Activated CD4-positive, alpha-beta T cell treated with anti-CD3 and anti-CD28 coated beads, Interleukin-2, amount 10 ng/mL, durations not matched to agents 24 days and 14 days (primary cell): ENCODE measurements at regions not wholly inside any gene's neighbourhood (a gene's known extent, or its start where the extent isn't known, plus 50 kb on each side); places are given as distances from the start of the nearest gene placed in this dataset.
"Not testable (repeated sequence)": the region's sequence is repeated elsewhere in the genome, so short reads cannot be mapped to it uniquely, and the experiment has no call there.

ENCODE experiments used
- DNase-seq: peaks from one replicate; pipeline ENCODE4 v3.0.0; 2022
- H3K27ac Mint-ChIP-seq: one replicate; pipeline ENCODE4 v1.8.0; 2022; ENCODE audit warnings: mild to moderate bottlenecking, mixed read lengths
- H3K27me3 Mint-ChIP-seq: one replicate; pipeline ENCODE4 v1.8.0; 2022; ENCODE audit warnings: mixed read lengths
- H3K36me3 Mint-ChIP-seq: one replicate; pipeline ENCODE4 v1.8.0; 2022; ENCODE audit warnings: low read depth, mild to moderate bottlenecking, mixed read lengths
- H3K4me1 Mint-ChIP-seq: one replicate; pipeline ENCODE4 v1.8.0; 2021; ENCODE audit warnings: mixed read lengths
- H3K4me3 Mint-ChIP-seq: one replicate; pipeline ENCODE4 v1.8.0; 2022; ENCODE audit warnings: mild to moderate bottlenecking, moderate library complexity, mixed read lengths
- H3K9me3 Mint-ChIP-seq: one replicate; pipeline ENCODE4 v1.8.0; 2021; ENCODE audit warnings: mixed read lengths
- intact Hi-C: fragments of 100-400 bp; cut with micrococcal nuclease; formaldehyde crosslinking; loops from one replicate; pipeline ENCODE4 v1.15.1; 2023

DNA sequence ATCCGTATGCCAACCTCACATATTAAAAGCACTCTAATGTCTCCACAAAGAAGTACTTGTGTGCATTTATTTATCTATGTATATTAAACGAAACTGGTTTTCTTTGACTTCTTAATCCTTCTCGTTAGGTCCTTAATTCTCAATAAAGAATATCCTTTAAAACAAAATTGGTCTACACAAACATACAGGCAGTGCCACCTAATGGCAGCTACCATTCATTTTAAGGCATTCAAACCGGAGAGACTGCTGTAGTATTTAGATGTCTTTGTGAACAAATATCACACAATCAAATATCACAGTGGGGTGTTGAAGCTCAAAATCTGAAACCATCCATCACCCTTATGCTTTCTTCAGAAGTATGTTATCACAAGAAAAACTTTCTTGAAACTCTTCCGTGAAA lies 96.6 kb upstream of the IRAK1BP1 start:
- no peaks in the 10 kb centered on the region for H3K27me3 Mint-ChIP-seq
- H3K9me3 Mint-ChIP-seq, result no peaks in the 10 kb centered on the region
- no peak overlapping the region for H3K27ac Mint-ChIP-seq
- no peaks in the 10 kb centered on the region for H3K36me3 Mint-ChIP-seq
- H3K4me3 Mint-ChIP-seq, result no peak overlapping the region
- DNase-seq, result no peak
- intact Hi-C loops, result no loop called here
- no peaks in the 10 kb centered on the region for H3K4me1 Mint-ChIP-seq

GRCh38 chr6:78771586-78771985 lies 95.8 kb upstream of the IRAK1BP1 start:
- Mint-ChIP-seq H3K9me3 (no peaks in the 10 kb centered on the region), H3K4me1 (no peaks in the 10 kb centered on the region), H3K36me3 (no peaks in the 10 kb centered on the region), H3K4me3 (no peak overlapping the region), H3K27me3 (no peaks in the 10 kb centered on the region), H3K27ac (no peak overlapping the region)
- DNase-seq, result no peak
- intact Hi-C loops, result no loop called here

DNA sequence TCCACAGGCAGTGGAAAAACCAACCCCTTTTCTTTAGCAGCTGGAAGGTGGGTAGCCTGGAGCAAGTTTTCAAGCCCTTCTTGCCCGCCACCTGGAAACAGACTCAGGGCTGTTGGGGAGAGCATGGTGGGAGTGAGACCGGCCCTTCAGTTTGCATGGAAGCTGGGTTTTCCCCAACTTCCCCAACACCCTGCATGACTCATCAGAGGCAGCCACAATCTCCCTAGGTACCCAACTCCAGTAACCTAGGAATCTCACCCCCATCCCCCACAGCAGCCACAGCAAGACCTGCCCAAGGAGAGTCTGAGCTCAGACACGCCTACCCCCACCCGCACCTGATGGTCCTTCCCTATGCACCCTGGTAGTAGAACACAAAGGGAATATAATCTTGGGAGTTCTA lies 86.3 kb upstream of the IRAK1BP1 start:
- Mint-ChIP-seq H3K27ac (no peak overlapping the region), H3K4me1 (no peaks in the 10 kb centered on the region), H3K4me3 (no peak overlapping the region), H3K9me3 (peaks cover 3% of the 10 kb centered on the region), H3K27me3 (no peaks in the 10 kb centered on the region), H3K36me3 (no peaks in the 10 kb centered on the region)
- intact Hi-C loops, result no loop called here
- no peak for DNase-seq

- H3K4me1 Mint-ChIP-seq, H3K4me3 Mint-ChIP-seq, H3K36me3 Mint-ChIP-seq, intact Hi-C loops, H3K9me3 Mint-ChIP-seq, H3K27me3 Mint-ChIP-seq, DNase-seq, H3K27ac Mint-ChIP-seq: not testable (repeated sequence)
Measured at GRCh38 chr6:78783366-78783765, 84.0 kb upstream of the IRAK1BP1 start.

DNA sequence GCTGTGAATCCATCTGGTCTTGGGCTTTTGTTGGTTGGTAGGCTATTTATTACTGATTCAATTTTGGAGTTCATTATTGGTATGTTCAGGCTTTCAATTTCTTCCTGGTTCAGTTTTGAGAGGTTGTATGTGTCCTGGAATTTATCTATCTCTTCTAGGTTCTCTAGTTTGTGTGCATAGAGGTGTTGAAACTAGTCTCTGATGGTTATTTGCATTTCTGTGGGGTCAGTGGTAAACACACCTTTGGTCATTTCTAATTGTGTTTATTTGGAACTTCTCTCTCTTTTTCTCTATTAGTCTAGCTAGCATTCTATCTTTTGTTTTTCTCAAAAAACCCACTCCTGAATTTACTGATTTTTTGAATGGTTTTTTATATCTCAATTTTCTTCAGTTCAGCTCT lies 70.1 kb upstream of the IRAK1BP1 start:
- intact Hi-C loops, result no loop called here
- no peak for DNase-seq
- Mint-ChIP-seq H3K27ac (no peak overlapping the region), H3K27me3 (no peaks in the 10 kb centered on the region), H3K4me3 (no peak overlapping the region), H3K9me3 (peaks cover 18% of the 10 kb centered on the region), H3K4me1 (no peaks in the 10 kb centered on the region), H3K36me3 (no peaks in the 10 kb centered on the region)

- Mint-ChIP-seq H3K27ac (no peak overlapping the region), H3K9me3 (peaks cover 18% of the 10 kb centered on the region), H3K36me3 (no peaks in the 10 kb centered on the region), H3K27me3 (no peaks in the 10 kb centered on the region), H3K4me1 (no peaks in the 10 kb centered on the region), H3K4me3 (no peak overlapping the region)
- intact Hi-C loops, result no loop called here
- DNase-seq, result no peak
Measured at GRCh38 chr6:78799682-78800081, 67.7 kb upstream of the IRAK1BP1 start.

DNA sequence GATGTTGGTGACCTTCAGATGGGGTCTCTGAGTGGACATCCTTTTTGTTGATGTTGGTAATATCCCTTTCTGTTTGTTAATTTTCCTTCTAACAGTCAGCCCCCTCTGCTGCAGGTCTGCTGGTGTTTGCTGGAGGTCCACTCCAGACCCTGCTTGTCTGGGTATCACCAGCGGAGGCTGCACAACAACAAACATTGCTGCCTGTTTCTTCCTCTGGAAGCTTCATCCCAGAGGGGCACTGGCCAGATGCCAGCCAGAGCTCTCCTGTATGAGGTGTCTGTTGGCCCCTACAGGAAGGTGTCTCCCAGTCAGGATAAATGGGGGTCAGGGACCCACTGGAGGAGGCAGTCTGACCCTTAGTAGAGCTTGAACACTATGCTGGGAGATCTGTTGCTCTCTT lies 60.6 kb upstream of the IRAK1BP1 start:
- H3K27ac Mint-ChIP-seq, intact Hi-C loops, H3K4me3 Mint-ChIP-seq: not testable (repeated sequence)

GRCh38 chr6:78807655-78808355 lies 59.5 kb upstream of the IRAK1BP1 start:
- H3K4me3 Mint-ChIP-seq, H3K9me3 Mint-ChIP-seq, H3K27me3 Mint-ChIP-seq, intact Hi-C loops, H3K27ac Mint-ChIP-seq, H3K36me3 Mint-ChIP-seq, DNase-seq, H3K4me1 Mint-ChIP-seq: not testable (repeated sequence)

More for the DNA sequence above, 60.6 kb upstream of the IRAK1BP1 start:
- not testable (repeated sequence) for H3K9me3 Mint-ChIP-seq, H3K4me1 Mint-ChIP-seq, H3K27me3 Mint-ChIP-seq, H3K36me3 Mint-ChIP-seq, DNase-seq

DNA sequence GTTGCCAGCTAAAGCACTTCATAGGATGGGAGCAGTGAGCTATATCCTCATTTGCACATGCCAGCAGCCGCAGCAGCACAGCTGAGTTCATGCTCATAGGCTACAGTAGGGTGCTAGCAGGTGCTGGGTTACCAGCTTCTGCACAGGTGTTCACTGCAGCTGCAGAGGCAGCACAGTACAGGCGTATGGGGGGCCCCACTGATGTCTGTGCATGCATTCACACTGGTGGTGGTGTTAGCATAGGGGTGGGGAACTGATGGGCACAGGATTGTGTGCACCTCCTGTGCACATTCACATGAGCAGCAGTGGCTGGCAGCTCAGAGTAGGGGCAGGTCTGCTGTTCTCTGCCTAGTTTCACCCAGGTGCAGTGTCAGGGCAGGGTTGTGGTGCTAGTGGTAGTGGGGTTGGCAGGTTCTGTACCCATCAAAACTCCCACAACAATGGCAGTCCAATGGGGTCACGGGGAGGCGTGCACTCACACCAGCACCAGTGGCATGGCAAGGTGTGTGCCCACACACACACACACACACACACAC lies 58.9 kb upstream of the IRAK1BP1 start:
- Mint-ChIP-seq H3K4me1 (no peaks in the 10 kb centered on the region), H3K4me3 (no peak overlapping the region), H3K27me3 (no peaks in the 10 kb centered on the region), H3K9me3 (no peaks in the 10 kb centered on the region), H3K27ac (no peak overlapping the region), H3K36me3 (no peaks in the 10 kb centered on the region)
- no peak for DNase-seq
- intact Hi-C loops, result no loop called here

DNA sequence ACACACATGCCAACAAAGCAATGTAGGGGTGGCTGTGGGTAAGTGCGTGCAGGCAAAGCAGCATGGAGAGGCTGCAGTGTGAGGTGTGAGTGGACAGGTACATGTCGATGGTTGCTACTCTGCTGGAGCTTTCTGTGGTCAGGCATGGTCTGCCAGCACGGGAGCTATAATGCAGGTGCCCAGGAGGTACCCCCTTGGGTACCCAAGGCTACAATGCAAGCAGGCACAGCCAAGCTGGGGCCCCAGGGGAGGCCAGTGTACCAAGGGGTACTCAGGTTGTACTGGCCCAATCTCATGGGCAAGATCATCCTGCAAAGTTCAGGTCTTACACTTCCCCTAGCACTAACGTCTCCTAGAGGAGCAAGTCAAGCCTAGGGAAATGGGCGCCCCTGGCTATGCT lies 58.4 kb upstream of the IRAK1BP1 start:
- no peak for DNase-seq
- intact Hi-C loops, result no loop called here
- H3K9me3 Mint-ChIP-seq, result no peaks in the 10 kb centered on the region

DNA sequence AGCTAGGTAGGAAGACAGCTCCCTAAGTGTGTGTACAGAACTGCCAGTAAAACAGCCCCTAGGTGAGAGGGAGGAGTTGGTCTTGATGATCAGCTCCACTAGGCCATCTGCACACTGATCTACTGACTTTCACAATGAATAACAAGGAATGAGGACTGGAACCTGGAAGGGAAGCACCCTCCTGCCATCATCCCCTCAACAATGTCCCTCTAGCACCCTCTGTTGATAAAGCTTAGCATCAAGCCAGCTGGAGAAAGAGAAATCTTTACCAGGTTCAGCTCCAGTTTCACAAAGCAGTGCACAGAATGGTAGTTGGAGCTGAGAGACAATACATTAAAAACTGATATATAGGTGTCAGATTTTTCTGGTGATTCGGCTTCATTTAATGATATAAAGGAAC lies 57.2 kb upstream of the IRAK1BP1 start:
- Mint-ChIP-seq H3K27ac (no peak overlapping the region), H3K9me3 (no peaks in the 10 kb centered on the region), H3K36me3 (no peaks in the 10 kb centered on the region), H3K4me3 (no peak overlapping the region), H3K4me1 (no peaks in the 10 kb centered on the region), H3K27me3 (no peaks in the 10 kb centered on the region)
- intact Hi-C loops, result no loop called here
- no peak for DNase-seq

More for the DNA sequence above, 58.4 kb upstream of the IRAK1BP1 start:
- Mint-ChIP-seq H3K27ac (no peak overlapping the region), H3K4me1 (no peaks in the 10 kb centered on the region), H3K36me3 (no peaks in the 10 kb centered on the region), H3K27me3 (no peaks in the 10 kb centered on the region), H3K4me3 (no peak overlapping the region)

DNA sequence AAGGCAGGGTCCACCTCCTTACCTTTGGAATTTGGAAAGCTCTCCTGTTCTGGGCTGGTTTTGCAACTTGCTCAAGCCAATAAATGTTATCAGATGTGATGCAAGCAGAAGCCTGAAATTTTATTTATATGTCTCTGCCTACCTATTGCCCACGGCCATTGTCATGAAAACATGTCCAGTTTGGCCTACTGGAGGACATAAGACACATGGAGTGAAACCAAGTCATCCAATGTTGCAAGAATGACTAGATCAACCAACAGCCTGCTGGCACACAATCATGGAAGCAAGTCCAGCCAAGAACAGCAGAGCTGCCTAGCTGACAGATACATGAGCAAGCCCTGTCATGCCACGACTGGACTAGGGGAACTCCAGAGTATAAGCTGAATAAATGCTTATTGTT lies 56.7 kb upstream of the IRAK1BP1 start:
- H3K4me3 Mint-ChIP-seq, result no peak overlapping the region
- H3K4me1 Mint-ChIP-seq, result no peaks in the 10 kb centered on the region
- intact Hi-C loops, result loop anchor here (1.0 kb wide), 1 partner anchor 11 kb away; no protein-coding TSS in a partner anchor
- H3K36me3 Mint-ChIP-seq, result no peaks in the 10 kb centered on the region
- no peak for DNase-seq
- H3K27ac Mint-ChIP-seq, result no peak overlapping the region
- H3K9me3 Mint-ChIP-seq, result no peaks in the 10 kb centered on the region
- no peaks in the 10 kb centered on the region for H3K27me3 Mint-ChIP-seq
